ENCODE measurements at regions not wholly inside any gene's neighbourhood (a gene's known extent, or its start where the extent isn't known, plus 50 kb on each side); places are given as distances from the start of the nearest gene placed in this dataset.

GRCh38 chr5:58378613-58379390, 81.1 kb downstream of the PLK2 start:
- TF ChIP-seq CTCF (IDR thresholded peaks at IDR 0.05) (no peak), POLR2A (IDR thresholded peaks at IDR 0.05) (no peak), EP300 (IDR thresholded peaks at IDR 0.05) (no peak)

Measured in ovary (tissue), 3 donors.